ENCODE measurements at regions not wholly inside any gene's neighbourhood (a gene's known extent, or its start where the extent isn't known, plus 50 kb on each side); places are given as distances from the start of the nearest gene placed in this dataset.

GRCh38 chr5:152146566-152146965 is 221.9 kb upstream of the GLRA1 start:
- WGBS, 2 experiments (ENCODE audit: insufficient coverage in 2 of 2), result 76 to 83% methylated on average over 2 to 4 of the region's 8 CpGs
- H3K9me3 ChIP-seq (ENCODE audit: control insufficient read depth, low read length), result no peaks in the 10 kb centered on the region
- no peaks in the 10 kb centered on the region for H3K4me1 ChIP-seq (ENCODE audit: control insufficient read depth, insufficient read depth, low read length, poor library complexity, severe bottlenecking)
- no peak overlapping the region for H3K27ac ChIP-seq (ENCODE audit: low read depth, low read length, severe bottlenecking)
- no peaks in the 10 kb centered on the region for H3K36me3 ChIP-seq (ENCODE audit: control insufficient read depth, insufficient read depth, low read length)
- H3K4me3 ChIP-seq (ENCODE audit: extremely low read depth, insufficient read depth, low read length, poor library complexity, severe bottlenecking), result no peak overlapping the region

GRCh38 chr5:152144556-152144955 is 219.9 kb upstream of the GLRA1 start:
- H3K27ac ChIP-seq (ENCODE audit: low read depth, low read length, severe bottlenecking), result no peak overlapping the region
- no peaks in the 10 kb centered on the region for H3K4me1 ChIP-seq (ENCODE audit: control insufficient read depth, insufficient read depth, low read length, poor library complexity, severe bottlenecking)
- WGBS, 2 experiments (ENCODE audit: insufficient coverage in 2 of 2), result 90 to 95% methylated on average over 2 of the region's 2 CpGs
- no peak overlapping the region for H3K4me3 ChIP-seq (ENCODE audit: extremely low read depth, insufficient read depth, low read length, poor library complexity, severe bottlenecking)
- no peaks in the 10 kb centered on the region for H3K9me3 ChIP-seq (ENCODE audit: control insufficient read depth, low read length)
- no peaks in the 10 kb centered on the region for H3K36me3 ChIP-seq (ENCODE audit: control insufficient read depth, insufficient read depth, low read length)

- Histone ChIP-seq H3K9me3 (ENCODE audit: control insufficient read depth, low read length) (no peaks in the 10 kb centered on the region), H3K4me1 (ENCODE audit: control insufficient read depth, insufficient read depth, low read length, poor library complexity, severe bottlenecking) (no peaks in the 10 kb centered on the region), H3K4me3 (ENCODE audit: extremely low read depth, insufficient read depth, low read length, poor library complexity, severe bottlenecking) (no peak overlapping the region), H3K36me3 (ENCODE audit: control insufficient read depth, insufficient read depth, low read length) (no peaks in the 10 kb centered on the region), H3K27ac (ENCODE audit: low read depth, low read length, severe bottlenecking) (no peak overlapping the region)
- 85 to 89% methylated on average over 9 of the region's 9 CpGs for WGBS, 2 experiments (ENCODE audit: insufficient coverage in 2 of 2)
Observed at GRCh38 chr5:152144030-152144429, 219.4 kb upstream of the GLRA1 start.

DNA sequence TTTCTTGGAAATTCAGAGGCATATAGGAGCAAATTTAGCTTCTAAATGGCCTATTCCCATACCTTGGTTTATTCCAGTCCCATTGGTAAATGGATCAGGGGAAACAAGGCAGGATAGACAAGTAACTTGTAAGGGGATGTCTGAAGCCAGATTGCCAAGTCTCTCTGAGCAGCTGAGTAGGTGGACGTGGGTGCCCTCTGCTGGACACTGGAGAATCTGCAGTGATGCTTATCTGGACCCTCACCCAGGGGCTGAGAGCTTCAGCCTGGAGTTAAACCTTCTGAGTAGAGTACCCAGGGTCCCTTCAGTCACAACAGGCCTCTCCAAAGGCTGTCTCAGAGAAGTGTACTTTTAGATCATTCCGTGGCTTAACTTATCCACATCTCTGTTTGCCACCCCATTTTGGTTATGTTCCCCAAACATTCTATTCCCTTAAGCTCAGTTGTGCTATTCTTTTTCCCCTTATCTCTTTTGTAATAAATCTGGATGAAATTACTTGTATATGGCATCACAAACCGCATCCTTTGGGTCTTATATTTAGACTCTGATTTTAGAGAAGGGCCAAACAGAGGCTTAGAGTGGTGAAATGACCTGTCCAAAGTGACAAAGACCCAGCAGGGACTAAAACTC is 218.3 kb upstream of the GLRA1 start:
- 0 to 31% methylated on average over 2 to 3 of the region's 3 CpGs for WGBS, 2 experiments (ENCODE audit: insufficient coverage in 2 of 2)
- no peaks in the 10 kb centered on the region for H3K4me1 ChIP-seq (ENCODE audit: control insufficient read depth, insufficient read depth, low read length, poor library complexity, severe bottlenecking)
- H3K4me3 ChIP-seq (ENCODE audit: extremely low read depth, insufficient read depth, low read length, poor library complexity, severe bottlenecking), result no peak overlapping the region
- no peak overlapping the region for H3K27ac ChIP-seq (ENCODE audit: low read depth, low read length, severe bottlenecking)
- no peaks in the 10 kb centered on the region for H3K9me3 ChIP-seq (ENCODE audit: control insufficient read depth, low read length)
- H3K36me3 ChIP-seq (ENCODE audit: control insufficient read depth, insufficient read depth, low read length), result no peaks in the 10 kb centered on the region

GRCh38 chr5:152140347-152140746 is 215.7 kb upstream of the GLRA1 start:
- H3K27ac ChIP-seq (ENCODE audit: low read depth, low read length, severe bottlenecking), result no peak overlapping the region
- no CpG with 5 or more reads among the region's 1 CpG for WGBS, 2 experiments (ENCODE audit: insufficient coverage in 2 of 2)
- no peaks in the 10 kb centered on the region for H3K9me3 ChIP-seq (ENCODE audit: control insufficient read depth, low read length)
- no peaks in the 10 kb centered on the region for H3K36me3 ChIP-seq (ENCODE audit: control insufficient read depth, insufficient read depth, low read length)
- H3K4me1 ChIP-seq (ENCODE audit: control insufficient read depth, insufficient read depth, low read length, poor library complexity, severe bottlenecking), result no peaks in the 10 kb centered on the region
- no peak overlapping the region for H3K4me3 ChIP-seq (ENCODE audit: extremely low read depth, insufficient read depth, low read length, poor library complexity, severe bottlenecking)

GRCh38 chr5:152137063-152137462 is 212.4 kb upstream of the GLRA1 start:
- no peak overlapping the region for H3K4me3 ChIP-seq (ENCODE audit: extremely low read depth, insufficient read depth, low read length, poor library complexity, severe bottlenecking)
- WGBS, 2 experiments (ENCODE audit: insufficient coverage in 2 of 2), result 100% methylated on average over 1 of the region's 4 CpGs; no CpG with 5 or more reads in 1 of the 2 experiments
- no peaks in the 10 kb centered on the region for H3K9me3 ChIP-seq (ENCODE audit: control insufficient read depth, low read length)
- H3K27ac ChIP-seq (ENCODE audit: low read depth, low read length, severe bottlenecking), result no peak overlapping the region
- no peaks in the 10 kb centered on the region for H3K4me1 ChIP-seq (ENCODE audit: control insufficient read depth, insufficient read depth, low read length, poor library complexity, severe bottlenecking)
- no peaks in the 10 kb centered on the region for H3K36me3 ChIP-seq (ENCODE audit: control insufficient read depth, insufficient read depth, low read length)

DNA sequence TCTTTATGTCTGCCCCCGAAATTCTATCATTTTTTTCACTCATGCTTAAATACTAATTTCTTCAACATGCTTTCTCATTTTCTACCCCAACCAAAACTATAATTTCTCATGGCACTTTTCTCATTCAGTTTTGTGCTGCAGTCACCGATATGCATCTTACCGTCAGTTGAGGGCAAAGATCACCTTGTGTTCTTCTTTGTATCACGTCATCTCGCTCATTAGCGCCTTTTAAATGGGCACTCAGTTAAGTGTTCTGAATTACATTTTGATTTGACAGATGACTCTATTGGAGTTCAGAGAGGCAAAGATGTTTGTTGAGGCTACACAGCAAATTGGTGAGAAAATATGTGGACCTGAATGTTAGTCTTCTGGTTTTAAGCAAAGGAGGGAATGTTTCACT is 211.7 kb upstream of the GLRA1 start:
- Histone ChIP-seq H3K4me3 (ENCODE audit: extremely low read depth, insufficient read depth, low read length, poor library complexity, severe bottlenecking) (no peak overlapping the region), H3K36me3 (ENCODE audit: control insufficient read depth, insufficient read depth, low read length) (no peaks in the 10 kb centered on the region), H3K4me1 (ENCODE audit: control insufficient read depth, insufficient read depth, low read length, poor library complexity, severe bottlenecking) (no peaks in the 10 kb centered on the region), H3K9me3 (ENCODE audit: control insufficient read depth, low read length) (no peaks in the 10 kb centered on the region), H3K27ac (ENCODE audit: low read depth, low read length, severe bottlenecking) (no peak overlapping the region)
- WGBS, 2 experiments (ENCODE audit: insufficient coverage in 2 of 2), result 91 to 93% methylated on average over 6 of the region's 6 CpGs

GRCh38 chr5:152135827-152136226 is 211.2 kb upstream of the GLRA1 start:
- no peaks in the 10 kb centered on the region for H3K36me3 ChIP-seq (ENCODE audit: control insufficient read depth, insufficient read depth, low read length)
- H3K27ac ChIP-seq (ENCODE audit: low read depth, low read length, severe bottlenecking), result no peak overlapping the region
- 85 to 90% methylated on average over 2 of the region's 2 CpGs for whole genome bisulfite sequencing, 2 experiments (ENCODE audit: insufficient coverage in 2 of 2)
- H3K9me3 ChIP-seq (ENCODE audit: control insufficient read depth, low read length), result no peaks in the 10 kb centered on the region
- H3K4me3 ChIP-seq (ENCODE audit: extremely low read depth, insufficient read depth, low read length, poor library complexity, severe bottlenecking), result no peak overlapping the region
- no peaks in the 10 kb centered on the region for H3K4me1 ChIP-seq (ENCODE audit: control insufficient read depth, insufficient read depth, low read length, poor library complexity, severe bottlenecking)

GRCh38 chr5:152125661-152126205 is 201.1 kb upstream of the GLRA1 start:
- 62 to 93% methylated on average over 2 to 3 of the region's 7 CpGs for WGBS, 2 experiments (ENCODE audit: insufficient coverage in 2 of 2)

GRCh38 chr5:152124409-152125041 is 199.9 kb upstream of the GLRA1 start:
- no peaks in the 10 kb centered on the region for H3K9me3 ChIP-seq (ENCODE audit: control insufficient read depth, low read length)
- WGBS, 2 experiments (ENCODE audit: insufficient coverage in 2 of 2), result 75 to 76% methylated on average over 9 to 12 of the region's 12 CpGs
- no peaks in the 10 kb centered on the region for H3K36me3 ChIP-seq (ENCODE audit: control insufficient read depth, insufficient read depth, low read length)
- H3K4me3 ChIP-seq (ENCODE audit: extremely low read depth, insufficient read depth, low read length, poor library complexity, severe bottlenecking), result no peak overlapping the region
- no peaks in the 10 kb centered on the region for H3K4me1 ChIP-seq (ENCODE audit: control insufficient read depth, insufficient read depth, low read length, poor library complexity, severe bottlenecking)
- no peak overlapping the region for H3K27ac ChIP-seq (ENCODE audit: low read depth, low read length, severe bottlenecking)

More at GRCh38 chr5:152125661-152126205, 201.1 kb upstream of the GLRA1 start:
- H3K4me3 ChIP-seq (ENCODE audit: extremely low read depth, insufficient read depth, low read length, poor library complexity, severe bottlenecking), result no peak overlapping the region
- H3K9me3 ChIP-seq (ENCODE audit: control insufficient read depth, low read length), result no peaks in the 10 kb centered on the region
- H3K4me1 ChIP-seq (ENCODE audit: control insufficient read depth, insufficient read depth, low read length, poor library complexity, severe bottlenecking), result no peaks in the 10 kb centered on the region
- H3K36me3 ChIP-seq (ENCODE audit: control insufficient read depth, insufficient read depth, low read length), result no peaks in the 10 kb centered on the region
- no peak overlapping the region for H3K27ac ChIP-seq (ENCODE audit: low read depth, low read length, severe bottlenecking)

All from mesodermal cell (in vitro differentiated cells).